ENCODE measurements at regions not wholly inside any gene's neighbourhood (a gene's known extent, or its start where the extent isn't known, plus 50 kb on each side); places are given as distances from the start of the nearest gene placed in this dataset.
"Not testable (repeated sequence)": the region's sequence is repeated elsewhere in the genome, so short reads cannot be mapped to it uniquely, and the experiment has no call there.

- DNase-seq: no peak
These were observed 155.4 kb upstream of the SLC35G4 start for GRCh38 chr18:11454040-11454439.

- DNase-seq: not testable (repeated sequence)
These were observed 165.2 kb upstream of the SLC35G4 start for GRCh38 chr18:11444169-11444568.

- no peak for DNase-seq
These were observed 172.3 kb upstream of the SLC35G4 start for GRCh38 chr18:11437046-11437445.

- DNase-seq: no peak
These were observed 177.0 kb upstream of the SLC35G4 start for GRCh38 chr18:11432360-11432811.

GRCh38 chr18:11429876-11430275 lies 179.5 kb upstream of the SLC35G4 start:
- no peak for DNase-seq

- DNase-seq: no peak
These were observed 184.2 kb upstream of the SLC35G4 start for GRCh38 chr18:11425211-11425610.

GRCh38 chr18:11419338-11419737 lies 190.1 kb upstream of the SLC35G4 start:
- no peak for DNase-seq

GRCh38 chr18:11412811-11413210 lies 196.6 kb upstream of the SLC35G4 start:
- no peak for DNase-seq

GRCh38 chr18:11411048-11411447 lies 198.3 kb upstream of the SLC35G4 start:
- DNase-seq: no peak

- DNase-seq: no peak
These were observed 200.8 kb upstream of the SLC35G4 start for GRCh38 chr18:11408555-11409065.

- no peak for DNase-seq
These were observed 201.5 kb upstream of the SLC35G4 start for GRCh38 chr18:11407940-11408339.

- no peak for DNase-seq
These were observed 203.6 kb upstream of the SLC35G4 start for GRCh38 chr18:11405804-11406203.

GRCh38 chr18:11400703-11401102 lies 208.7 kb upstream of the SLC35G4 start:
- DNase-seq: no peak

GRCh38 chr18:11398625-11399024 lies 210.8 kb upstream of the SLC35G4 start:
- DNase-seq: no peak

- no peak for DNase-seq
These were observed 216.2 kb upstream of the SLC35G4 start for GRCh38 chr18:11392980-11393885.

- DNase-seq: no peak
These were observed 217.1 kb upstream of the SLC35G4 start for GRCh38 chr18:11392292-11392691.

- no peak for DNase-seq
These were observed 217.7 kb upstream of the SLC35G4 start for GRCh38 chr18:11391661-11392060.

GRCh38 chr18:11388755-11389680 lies 220.4 kb upstream of the SLC35G4 start:
- DNase-seq: no peak

GRCh38 chr18:11387880-11388279 lies 221.5 kb upstream of the SLC35G4 start:
- no peak for DNase-seq

GRCh38 chr18:11383381-11383780 lies 226.0 kb upstream of the SLC35G4 start:
- no peak for DNase-seq

- DNase-seq: no peak
These were observed 228.4 kb upstream of the SLC35G4 start for GRCh38 chr18:11380968-11381367.

GRCh38 chr18:11379660-11380059 lies 229.7 kb upstream of the SLC35G4 start:
- DNase-seq: no peak
